Mammary epithelial cell (primary cell): ENCODE measurements at regions not wholly inside any gene's neighbourhood (a gene's known extent, or its start where the extent isn't known, plus 50 kb on each side); places are given as distances from the start of the nearest gene placed in this dataset.

Experiments used
- EZH2 ChIP-seq: IDR thresholded peaks from 2 replicates; pipeline ENCODE4 v1.6.1; 2012; ENCODE audit warnings: low read length, inconsistent platforms, borderline replicate concordance
- TF ChIP-seq, protein P1 (sequence below), 2 donors: IDR thresholded peaks in 1 of 2; conservative IDR thresholded peaks in 1 of 2; 2 replicates each; pipeline ENCODE4 v1.5.1; 2011 to 2012; ENCODE audit warnings: inconsistent platforms in 2 of 2, low read length in 2 of 2, mild to moderate bottlenecking in 2 of 2, control low read depth in 1 of 2, low read depth in 1 of 2; ENCODE audit not compliant: insufficient read depth in 1 of 2; ENCODE audit errors: extremely low read depth in 1 of 2

DNA sequence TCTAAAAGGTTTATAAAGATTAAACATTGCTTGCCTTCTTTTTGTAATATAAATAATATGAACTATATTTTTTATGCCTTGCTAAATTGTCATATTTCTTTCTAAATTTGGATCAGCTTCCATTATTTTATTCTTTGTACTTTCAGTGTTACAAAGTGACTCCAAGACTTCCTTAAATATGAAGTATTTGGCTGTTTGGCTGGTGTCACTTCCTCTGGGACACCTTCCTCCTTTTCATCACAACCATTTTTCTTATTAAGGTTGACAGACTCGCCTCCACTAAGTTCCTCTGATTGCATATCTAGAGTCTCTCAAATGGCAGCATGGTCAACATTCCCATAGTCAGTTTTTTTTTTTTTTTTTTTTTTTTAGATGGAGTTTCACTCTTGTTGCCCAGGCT is 73.8 kb upstream of the SLC1A1 start:
- no peak for TF ChIP-seq EZH2
- TF ChIP-seq, protein P1, sequence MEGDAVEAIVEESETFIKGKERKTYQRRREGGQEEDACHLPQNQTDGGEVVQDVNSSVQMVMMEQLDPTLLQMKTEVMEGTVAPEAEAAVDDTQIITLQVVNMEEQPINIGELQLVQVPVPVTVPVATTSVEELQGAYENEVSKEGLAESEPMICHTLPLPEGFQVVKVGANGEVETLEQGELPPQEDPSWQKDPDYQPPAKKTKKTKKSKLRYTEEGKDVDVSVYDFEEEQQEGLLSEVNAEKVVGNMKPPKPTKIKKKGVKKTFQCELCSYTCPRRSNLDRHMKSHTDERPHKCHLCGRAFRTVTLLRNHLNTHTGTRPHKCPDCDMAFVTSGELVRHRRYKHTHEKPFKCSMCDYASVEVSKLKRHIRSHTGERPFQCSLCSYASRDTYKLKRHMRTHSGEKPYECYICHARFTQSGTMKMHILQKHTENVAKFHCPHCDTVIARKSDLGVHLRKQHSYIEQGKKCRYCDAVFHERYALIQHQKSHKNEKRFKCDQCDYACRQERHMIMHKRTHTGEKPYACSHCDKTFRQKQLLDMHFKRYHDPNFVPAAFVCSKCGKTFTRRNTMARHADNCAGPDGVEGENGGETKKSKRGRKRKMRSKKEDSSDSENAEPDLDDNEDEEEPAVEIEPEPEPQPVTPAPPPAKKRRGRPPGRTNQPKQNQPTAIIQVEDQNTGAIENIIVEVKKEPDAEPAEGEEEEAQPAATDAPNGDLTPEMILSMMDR (conservative IDR thresholded peaks at IDR 0.05 in 1 of 2, IDR thresholded peaks at IDR 0.05 in 1 of 2; ENCODE audit: extremely low read depth in 1 of 2, insufficient read depth in 1 of 2, low read depth in 1 of 2, low read length in 2 of 2) = no peak
